PFSK-1 (cell line): ENCODE measurements at regions not wholly inside any gene's neighbourhood (a gene's known extent, or its start where the extent isn't known, plus 50 kb on each side); places are given as distances from the start of the nearest gene placed in this dataset.

Source experiments
- FOXP2 ChIP-seq: optimal IDR thresholded peaks from 2 replicates; pipeline ENCODE3; 2011; ENCODE audit warnings: borderline replicate concordance, control low read depth, inconsistent platforms; ENCODE audit not compliant: insufficient read depth; ENCODE audit errors: extremely low read length, extremely low read depth
- POLR2AphosphoS5 ChIP-seq: IDR thresholded peaks from 2 replicates; pipeline ENCODE4 v1.6.1; 2012; ENCODE audit warnings: low read depth, mild to moderate bottlenecking, control low read depth, low read length, moderate library complexity
- REST ChIP-seq, 2 experiments: IDR thresholded peaks; 2 replicates each; pipeline versions ENCODE4 v1.6.1 to v1.8.0; 2011 to 2012; ENCODE audit warnings: low read depth in 2 of 2, low read length in 2 of 2, control low read depth in 1 of 2, inconsistent platforms in 1 of 2, mild to moderate bottlenecking in 1 of 2, moderate library complexity in 1 of 2; ENCODE audit not compliant: insufficient read depth in 1 of 2
- SIN3A ChIP-seq: IDR thresholded peaks from 2 replicates; pipeline ENCODE4 v1.6.1; 2012; ENCODE audit warnings: mild to moderate bottlenecking, low read length, moderate library complexity, borderline replicate concordance; ENCODE audit not compliant: insufficient read depth

DNA sequence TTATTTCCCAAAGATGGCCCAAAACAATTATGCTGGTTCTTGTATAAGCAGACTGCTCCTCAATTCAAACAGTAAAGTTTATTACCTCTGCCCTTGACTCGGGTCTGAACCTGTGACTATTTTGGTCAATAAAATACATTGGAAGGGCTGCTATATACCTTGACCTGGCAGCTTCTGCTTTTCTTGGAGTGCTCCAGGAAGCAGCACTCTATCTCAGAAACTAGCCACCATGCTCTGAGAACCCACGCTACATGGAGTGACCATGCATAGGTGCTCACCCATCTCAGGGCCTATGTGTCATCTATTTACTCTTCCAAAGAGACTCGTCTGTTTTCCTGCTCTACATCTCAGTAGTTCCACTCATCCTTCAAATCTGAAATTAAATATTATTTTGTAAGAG is 299.9 kb downstream of the AHR start:
- TF ChIP-seq SIN3A = no peak
- TF ChIP-seq POLR2AphosphoS5 = no peak
- TF ChIP-seq REST (IDR thresholded peaks at IDR 0.05; ENCODE audit: insufficient read depth in 1 of 2, low read depth in 2 of 2, low read length in 2 of 2) = no peak
- no peak for TF ChIP-seq FOXP2
